VCaP (cell line): ENCODE measurements at regions not wholly inside any gene's neighbourhood (a gene's known extent, or its start where the extent isn't known, plus 50 kb on each side); places are given as distances from the start of the nearest gene placed in this dataset.

Experiments
- H3K27ac ChIP-seq: fragments of 450-650 bp; 2 replicates; pipeline ENCODE4 v1.5.1; 2017
- TF ChIP-seq, protein P1 (sequence below): fragments of 450-650 bp; conservative IDR thresholded peaks from 2 replicates; pipeline ENCODE4 v1.5.1; 2017; ENCODE audit warnings: mild to moderate bottlenecking, moderate library complexity

DNA sequence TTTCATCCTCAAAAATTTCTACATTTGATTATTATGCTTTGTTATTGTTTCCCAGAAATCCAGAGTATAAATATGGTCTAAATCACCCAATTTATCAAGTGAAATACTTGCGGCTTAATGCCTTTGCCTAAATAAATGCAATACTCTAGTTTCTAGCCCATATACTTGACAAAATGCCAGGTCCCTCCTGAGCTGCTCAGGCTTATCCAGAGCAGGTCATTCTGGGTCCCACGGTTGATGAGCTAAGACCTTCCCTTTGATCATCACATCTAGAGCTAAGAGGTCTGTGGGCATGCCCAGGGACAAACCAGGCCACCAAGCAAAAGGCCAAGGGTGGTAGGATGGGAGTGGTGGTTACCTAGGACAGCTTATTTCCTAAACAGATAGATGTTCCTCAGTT, 180.1 kb downstream of the SMIM20 start:
- TF ChIP-seq, protein P1, sequence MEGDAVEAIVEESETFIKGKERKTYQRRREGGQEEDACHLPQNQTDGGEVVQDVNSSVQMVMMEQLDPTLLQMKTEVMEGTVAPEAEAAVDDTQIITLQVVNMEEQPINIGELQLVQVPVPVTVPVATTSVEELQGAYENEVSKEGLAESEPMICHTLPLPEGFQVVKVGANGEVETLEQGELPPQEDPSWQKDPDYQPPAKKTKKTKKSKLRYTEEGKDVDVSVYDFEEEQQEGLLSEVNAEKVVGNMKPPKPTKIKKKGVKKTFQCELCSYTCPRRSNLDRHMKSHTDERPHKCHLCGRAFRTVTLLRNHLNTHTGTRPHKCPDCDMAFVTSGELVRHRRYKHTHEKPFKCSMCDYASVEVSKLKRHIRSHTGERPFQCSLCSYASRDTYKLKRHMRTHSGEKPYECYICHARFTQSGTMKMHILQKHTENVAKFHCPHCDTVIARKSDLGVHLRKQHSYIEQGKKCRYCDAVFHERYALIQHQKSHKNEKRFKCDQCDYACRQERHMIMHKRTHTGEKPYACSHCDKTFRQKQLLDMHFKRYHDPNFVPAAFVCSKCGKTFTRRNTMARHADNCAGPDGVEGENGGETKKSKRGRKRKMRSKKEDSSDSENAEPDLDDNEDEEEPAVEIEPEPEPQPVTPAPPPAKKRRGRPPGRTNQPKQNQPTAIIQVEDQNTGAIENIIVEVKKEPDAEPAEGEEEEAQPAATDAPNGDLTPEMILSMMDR: no peak

DNA sequence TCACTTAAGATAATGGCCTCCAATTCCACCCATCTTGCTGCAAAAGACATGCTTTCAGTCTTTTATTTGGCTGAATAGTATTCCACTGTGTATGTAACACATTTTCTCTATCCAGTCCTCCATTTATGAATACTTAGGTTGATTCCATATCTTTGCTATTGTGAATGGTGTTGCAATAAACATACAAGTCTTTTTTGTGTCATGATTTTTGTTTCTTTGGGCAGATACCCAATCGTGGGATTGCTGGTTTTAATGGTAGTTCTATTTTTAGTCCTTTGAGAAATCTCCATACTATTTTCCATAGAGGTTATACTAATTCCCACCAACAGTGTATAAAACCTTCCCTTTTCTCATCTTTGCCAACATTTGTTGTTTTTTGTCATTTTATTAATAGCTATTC, 180.9 kb downstream of the SMIM20 start:
- TF ChIP-seq, protein P1: no peak
- no peak overlapping the region for H3K27ac ChIP-seq

More for the DNA sequence above, 180.1 kb downstream of the SMIM20 start:
- no peak overlapping the region for H3K27ac ChIP-seq

DNA sequence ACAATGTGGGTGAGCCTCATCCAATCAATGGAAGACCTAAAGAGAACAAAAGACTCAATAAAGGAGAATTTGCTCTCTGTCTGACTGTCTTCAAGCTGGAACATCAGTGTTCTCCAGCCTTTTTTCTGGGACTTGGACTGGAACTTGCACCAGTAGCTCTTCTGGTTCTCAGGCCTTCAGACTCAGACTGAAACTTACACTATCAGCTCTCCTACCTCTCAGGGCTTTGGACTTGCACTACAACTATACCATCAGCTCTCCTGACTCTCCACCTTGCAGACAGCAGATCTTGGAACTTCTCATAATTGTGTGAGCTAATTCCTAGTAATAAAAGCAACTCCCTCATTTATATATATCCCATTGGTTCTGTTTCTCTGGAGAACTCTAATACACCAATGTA, 185.9 kb downstream of the SMIM20 start:
- H3K27ac ChIP-seq: no peak overlapping the region
- TF ChIP-seq, protein P1: no peak

DNA sequence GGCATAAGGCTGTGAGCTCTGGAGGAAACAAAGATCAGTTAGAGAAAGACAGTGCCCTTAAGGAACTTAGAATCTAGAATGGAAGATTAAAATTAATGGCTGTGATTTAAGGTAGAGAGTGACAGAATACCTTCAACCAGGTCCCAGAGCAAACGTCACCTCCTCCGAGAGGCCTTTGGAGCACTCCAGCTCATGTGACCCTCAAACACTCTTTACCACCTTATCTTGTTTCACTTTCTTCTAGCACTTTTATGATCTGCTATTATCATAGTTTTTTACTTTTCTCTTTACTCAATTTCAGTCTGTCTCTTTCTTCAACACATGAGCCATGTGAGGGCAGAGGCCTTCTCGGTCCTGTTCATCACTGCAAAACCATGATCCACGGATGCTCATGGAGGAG, 187.0 kb downstream of the SMIM20 start:
- TF ChIP-seq, protein P1: no peak
- H3K27ac ChIP-seq: no peak overlapping the region

DNA sequence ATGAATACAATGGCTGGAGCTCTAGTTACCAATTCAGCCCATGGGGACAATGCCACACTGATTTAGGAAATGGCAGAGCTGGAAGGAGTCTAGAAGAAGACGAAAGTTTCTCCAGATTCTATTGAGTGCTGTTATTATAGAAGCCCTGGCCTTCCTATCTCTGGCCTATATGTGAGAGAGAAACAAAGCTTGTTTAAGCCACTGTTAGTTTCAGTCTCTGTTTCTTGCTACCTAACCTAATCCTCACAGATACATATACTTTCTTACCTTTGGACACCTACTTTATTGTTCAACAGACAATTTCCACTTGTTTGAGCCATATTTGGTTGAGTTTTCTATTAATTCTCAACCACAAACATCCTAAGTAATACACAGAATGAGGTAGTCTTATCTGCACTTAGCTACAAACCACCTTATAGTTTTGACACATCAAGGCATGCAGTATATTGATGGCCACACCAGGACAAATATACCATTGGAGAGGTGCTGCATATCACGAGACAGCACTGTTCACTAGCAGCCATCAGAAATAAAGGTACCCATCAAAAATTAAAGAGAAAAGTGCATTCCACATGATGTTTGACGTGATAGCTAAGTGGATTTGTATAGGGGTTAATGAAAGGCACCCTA, 190.2 kb downstream of the SMIM20 start:
- TF ChIP-seq, protein P1: no peak
- no peak overlapping the region for H3K27ac ChIP-seq

DNA sequence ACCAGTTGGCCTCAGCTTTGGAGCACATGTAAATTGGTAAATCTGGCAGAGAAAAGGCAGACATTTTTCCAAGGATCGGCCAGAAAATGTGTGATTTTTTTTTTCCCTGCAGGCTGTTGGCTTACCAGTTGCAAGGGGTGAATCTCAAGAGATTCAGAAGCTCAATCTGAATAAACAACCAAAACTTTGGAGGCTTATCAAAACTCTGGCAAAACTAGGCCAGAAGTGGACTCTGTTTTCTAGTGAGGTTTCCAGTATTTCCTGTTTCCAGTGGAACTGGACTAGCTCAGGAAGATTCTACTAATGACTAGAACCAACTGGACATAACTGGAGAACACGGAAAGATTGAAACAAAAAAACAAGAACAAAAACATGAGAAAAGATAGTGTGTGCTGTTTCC, 191.3 kb downstream of the SMIM20 start:
- H3K27ac ChIP-seq: no peak overlapping the region
- TF ChIP-seq, protein P1: no peak

DNA sequence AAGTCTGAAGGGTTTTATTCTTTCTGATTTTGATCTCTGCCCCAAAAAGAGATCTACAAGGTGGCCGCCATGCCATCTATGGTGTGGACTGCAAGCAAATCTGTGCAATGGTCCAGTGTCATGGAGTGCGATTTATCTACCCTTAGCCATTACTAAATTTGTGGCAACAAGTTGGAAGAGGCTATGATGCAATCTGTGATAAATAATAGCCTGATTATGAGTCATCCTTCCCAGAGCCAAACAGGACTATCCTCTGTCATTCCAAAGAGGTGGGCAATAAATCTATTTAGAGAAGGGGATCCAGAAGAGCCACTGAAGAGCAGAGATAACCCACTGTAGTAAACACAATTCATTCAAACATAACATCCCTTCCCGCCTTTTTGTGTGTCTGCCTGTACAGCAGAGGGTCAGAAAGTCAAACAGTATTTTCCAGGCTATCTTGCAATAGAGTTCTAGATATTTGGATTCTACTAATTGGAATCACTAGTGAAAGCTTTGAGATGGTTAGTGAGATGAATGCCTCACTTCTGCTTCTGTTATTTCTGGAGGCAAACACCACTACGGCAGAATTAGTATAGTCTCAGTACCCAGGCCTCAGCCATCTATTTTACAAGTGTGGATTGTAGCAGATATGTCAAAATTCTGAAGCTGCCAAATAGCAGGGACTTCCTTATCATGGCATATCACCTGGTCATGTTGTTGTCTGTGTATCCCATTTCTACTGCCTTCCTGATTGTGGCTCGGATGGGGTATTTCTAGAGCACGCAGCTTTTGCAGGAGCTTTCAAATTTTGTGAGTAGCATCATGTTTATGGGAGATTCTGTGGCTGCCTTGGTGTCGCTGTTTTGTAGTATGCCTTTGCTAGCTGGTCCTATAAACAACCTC, 192.0 kb downstream of the SMIM20 start:
- TF ChIP-seq, protein P1: no peak
- H3K27ac ChIP-seq: no peak overlapping the region
